ENCODE measurements at regions not wholly inside any gene's neighbourhood (a gene's known extent, or its start where the extent isn't known, plus 50 kb on each side); places are given as distances from the start of the nearest gene placed in this dataset.

- no peak for TF ChIP-seq ZNF423 (tag by site-specific recombination; IDR thresholded peaks at IDR 0.05)
- TF ChIP-seq PRDM10 (tag by site-specific recombination; IDR thresholded peaks at IDR 0.05): no peak
- 0 out of 2 replicates have a peak, but pooled peaks have one; percentile 54 for TF ChIP-seq ZNF311 (tag by site-specific recombination; IDR thresholded peaks at IDR 0.05; ENCODE audit: borderline replicate concordance)
- no peak for TF ChIP-seq INSM2 (tag by site-specific recombination; IDR thresholded peaks at IDR 0.05)
- TF ChIP-seq ZBTB20 (tag by site-specific recombination; IDR thresholded peaks at IDR 0.05): no peak
- TF ChIP-seq ZSCAN16 (tag by site-specific recombination; IDR thresholded peaks at IDR 0.05): no peak
- no peak for TF ChIP-seq ZNF704 (tag by site-specific recombination; IDR thresholded peaks at IDR 0.05)
- TF ChIP-seq ZNF394 (tag by site-specific recombination; IDR thresholded peaks at IDR 0.05; ENCODE audit: borderline replicate concordance): no peak
Observed at GRCh38 chr15:100786139-100786531, 93.5 kb upstream of the ALDH1A3 start (continued).

- no peak overlapping the region for H3K27ac ChIP-seq (ENCODE audit: extremely low read depth, low read depth, low read length)
- no peaks in the 10 kb centered on the region for H3K4me1 ChIP-seq (ENCODE audit: control insufficient read depth, insufficient read depth, low read length)
- H3K36me3 ChIP-seq (ENCODE audit: control insufficient read depth in 2 of 2, insufficient read depth in 1 of 2, low read length in 2 of 2): no peaks in the 10 kb centered on the region
- no peak overlapping the region for H3K4me3 ChIP-seq (ENCODE audit: low read depth, low read length)
- POLR2A ChIA-PET: no interaction called here
- no peaks in the 10 kb centered on the region for H3K9me3 ChIP-seq (ENCODE audit: control insufficient read depth, insufficient read depth, low read depth, low read length)
- CTCF ChIA-PET: no interaction called here
- TF ChIP-seq PRDM6 (tag by site-specific recombination; IDR thresholded peaks at IDR 0.05): no peak
- no peak for TF ChIP-seq ZNF645 (tag by site-specific recombination; IDR thresholded peaks at IDR 0.05)
- no peak for TF ChIP-seq ZNF518A (tag by site-specific recombination; conservative IDR thresholded peaks at IDR 0.05; ENCODE audit: low read depth)
- TF ChIP-seq ZBTB11 (tag by site-specific recombination; conservative IDR thresholded peaks at IDR 0.05; ENCODE audit: low read depth): no peak
- TF ChIP-seq ZNF341 (tag by site-specific recombination; IDR thresholded peaks at IDR 0.05; ENCODE audit: low read depth): no peak
- no peak for TF ChIP-seq ZBTB21 (tag by site-specific recombination; IDR thresholded peaks at IDR 0.05)
Observed at GRCh38 chr15:100786901-100787566, 92.6 kb upstream of the ALDH1A3 start.

Measured in HEK293 (cell line).